Activated T-helper 1 cell treated with anti-CD3 and anti-CD28 coated beads, Interleukin-12 subunit alpha, Interleukin-12 subunit beta, Interleukin-2, Interleukin-4 antibody, amounts not matched to agents 30 ng/mL and 10 ng/mL and 1 ng/mL, durations not matched to agents 14 hours and 24 hours and 36 hours (primary cell): ENCODE measurements at regions not wholly inside any gene's neighbourhood (a gene's known extent, or its start where the extent isn't known, plus 50 kb on each side); places are given as distances from the start of the nearest gene placed in this dataset.
A peak's percentile ranks its signal among the peaks of the same experiment; 100 is the strongest.

Experiments used
- DNase-seq: peaks from one replicate; pipeline ENCODE4 v3.0.0; 2021; ENCODE audit warnings: low spot score
- H3K27ac Mint-ChIP-seq: one replicate; pipeline ENCODE4 v1.8.0; 2021; ENCODE audit warnings: mild to moderate bottlenecking, mixed read lengths
- H3K27me3 Mint-ChIP-seq: one replicate; pipeline ENCODE4 v1.8.0; 2022; ENCODE audit warnings: mild to moderate bottlenecking, moderate library complexity, mixed read lengths; ENCODE audit not compliant: insufficient read depth
- H3K36me3 Mint-ChIP-seq: one replicate; pipeline ENCODE4 v1.8.0; 2021; ENCODE audit warnings: low read depth, mixed read lengths
- H3K4me1 Mint-ChIP-seq: one replicate; pipeline ENCODE4 v1.8.0; 2021; ENCODE audit warnings: low read depth, mixed read lengths
- H3K4me3 Mint-ChIP-seq: one replicate; pipeline ENCODE4 v1.8.0; 2021; ENCODE audit warnings: mild to moderate bottlenecking, moderate library complexity, mixed read lengths
- H3K9me3 Mint-ChIP-seq: one replicate; pipeline ENCODE4 v1.8.0; 2021; ENCODE audit warnings: mixed read lengths
- intact Hi-C: fragments of 100-400 bp; cut with micrococcal nuclease; formaldehyde crosslinking; loops from one replicate; pipeline ENCODE4 v1.15.1; 2024

- no peak overlapping the region for H3K4me3 Mint-ChIP-seq
- DNase-seq: no peak
- H3K9me3 Mint-ChIP-seq: no peaks in the 10 kb centered on the region
- no peaks in the 10 kb centered on the region for H3K36me3 Mint-ChIP-seq
- no peaks in the 10 kb centered on the region for H3K4me1 Mint-ChIP-seq
- H3K27ac Mint-ChIP-seq: no peak overlapping the region
- intact Hi-C loops: no loop called here
- H3K27me3 Mint-ChIP-seq: peaks cover 6% of the 10 kb centered on the region
These were observed 304.1 kb downstream of the MCTP2 start for GRCh38 chr15:94535298-94536048.

GRCh38 chr15:94536549-94536948 is 305.2 kb downstream of the MCTP2 start:
- no peak for DNase-seq
- Mint-ChIP-seq H3K27me3 (peaks cover 6% of the 10 kb centered on the region), H3K9me3 (no peaks in the 10 kb centered on the region), H3K4me1 (no peaks in the 10 kb centered on the region), H3K36me3 (no peaks in the 10 kb centered on the region), H3K4me3 (no peak overlapping the region), H3K27ac (no peak overlapping the region)
- intact Hi-C loops: no loop called here

GRCh38 chr15:94538280-94538679 is 306.9 kb downstream of the MCTP2 start:
- intact Hi-C loops: no loop called here
- Mint-ChIP-seq H3K4me3 (no peak overlapping the region), H3K27ac (no peak overlapping the region), H3K4me1 (no peaks in the 10 kb centered on the region), H3K27me3 (peaks cover 5% of the 10 kb centered on the region), H3K9me3 (no peaks in the 10 kb centered on the region), H3K36me3 (no peaks in the 10 kb centered on the region)
- no peak for DNase-seq

GRCh38 chr15:94542391-94542790 is 311.0 kb downstream of the MCTP2 start:
- DNase-seq: no peak
- Mint-ChIP-seq H3K9me3 (no peaks in the 10 kb centered on the region), H3K4me3 (no peak overlapping the region), H3K27ac (no peak overlapping the region), H3K36me3 (no peaks in the 10 kb centered on the region), H3K27me3 (peaks cover 14% of the 10 kb centered on the region), H3K4me1 (no peaks in the 10 kb centered on the region)
- intact Hi-C loops: no loop called here

DNA sequence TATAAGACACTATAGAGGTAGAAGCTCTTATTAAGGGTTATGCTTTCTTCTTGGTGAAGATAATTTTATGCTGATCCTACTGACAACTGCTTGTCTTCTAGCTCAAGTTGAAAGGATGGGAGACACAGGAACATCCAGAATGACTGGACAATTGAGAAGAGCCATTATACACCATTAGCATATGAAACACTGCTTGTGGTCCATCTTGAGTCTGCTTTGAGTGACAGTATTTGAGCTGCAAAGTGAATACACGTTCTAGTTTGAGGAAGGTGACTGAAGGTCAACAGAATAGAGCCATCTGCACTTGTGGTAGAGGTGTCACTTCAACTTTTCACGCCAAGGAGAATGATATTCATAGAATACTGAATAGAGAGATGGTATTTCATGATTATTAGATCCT is 315.4 kb downstream of the MCTP2 start:
- no peaks in the 10 kb centered on the region for H3K9me3 Mint-ChIP-seq
- no peaks in the 10 kb centered on the region for H3K36me3 Mint-ChIP-seq

GRCh38 chr15:94547711-94548110 is 316.4 kb downstream of the MCTP2 start:
- Mint-ChIP-seq H3K9me3 (no peaks in the 10 kb centered on the region), H3K36me3 (no peaks in the 10 kb centered on the region), H3K4me1 (no peaks in the 10 kb centered on the region), H3K4me3 (no peak overlapping the region), H3K27ac (no peak overlapping the region), H3K27me3 (peaks cover 24% of the 10 kb centered on the region)
- no peak for DNase-seq
- intact Hi-C loops: no loop called here

More for the DNA sequence above, 315.4 kb downstream of the MCTP2 start:
- Mint-ChIP-seq H3K4me3 (no peak overlapping the region), H3K4me1 (no peaks in the 10 kb centered on the region), H3K27ac (no peak overlapping the region), H3K27me3 (peaks cover 22% of the 10 kb centered on the region)
- no peak for DNase-seq
- intact Hi-C loops: no loop called here

GRCh38 chr15:94555841-94556519 is 324.6 kb downstream of the MCTP2 start:
- no peak overlapping the region for H3K27ac Mint-ChIP-seq
- H3K36me3 Mint-ChIP-seq: no peaks in the 10 kb centered on the region
- no peak overlapping the region for H3K4me3 Mint-ChIP-seq
- peaks cover 15% of the 10 kb centered on the region for H3K27me3 Mint-ChIP-seq
- no peak for DNase-seq
- no peaks in the 10 kb centered on the region for H3K9me3 Mint-ChIP-seq
- intact Hi-C loops: no loop called here
- no peaks in the 10 kb centered on the region for H3K4me1 Mint-ChIP-seq

DNA sequence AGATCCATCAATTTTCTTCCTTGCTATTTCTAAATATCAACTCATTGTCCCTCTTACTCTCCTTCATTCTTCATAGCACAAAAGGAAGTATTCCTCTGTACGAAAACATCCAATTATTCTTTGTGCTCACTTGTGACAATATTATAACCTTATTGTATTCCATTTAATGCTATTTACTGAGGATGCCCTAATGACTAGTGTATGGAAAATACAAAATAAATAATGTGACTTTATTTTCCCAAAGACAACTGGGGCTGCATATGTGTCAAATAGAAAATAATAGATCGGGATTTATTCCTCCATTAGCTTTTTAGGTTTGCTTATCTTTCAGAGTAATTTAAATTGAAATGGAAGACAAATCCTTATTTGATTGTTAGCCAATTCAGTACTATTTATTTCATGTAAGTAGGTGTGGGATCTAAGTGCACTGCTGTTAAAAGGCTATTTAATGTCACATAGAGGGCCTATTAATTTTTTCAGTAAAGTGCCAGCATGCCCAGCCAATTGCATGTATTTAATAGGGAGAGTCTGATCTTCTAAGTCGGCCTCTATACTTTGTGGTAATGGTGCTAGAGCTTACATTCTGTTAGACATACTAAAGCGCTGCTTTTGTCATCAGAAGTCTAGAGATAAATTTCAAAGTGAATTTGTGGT is 329.8 kb downstream of the MCTP2 start:
- DNase-seq: no peak
- Mint-ChIP-seq H3K4me3 (no peak overlapping the region), H3K36me3 (no peaks in the 10 kb centered on the region), H3K27ac (no peak overlapping the region), H3K4me1 (no peaks in the 10 kb centered on the region), H3K9me3 (no peaks in the 10 kb centered on the region), H3K27me3 (peaks cover 12% of the 10 kb centered on the region)
- intact Hi-C loops: no loop called here

DNA sequence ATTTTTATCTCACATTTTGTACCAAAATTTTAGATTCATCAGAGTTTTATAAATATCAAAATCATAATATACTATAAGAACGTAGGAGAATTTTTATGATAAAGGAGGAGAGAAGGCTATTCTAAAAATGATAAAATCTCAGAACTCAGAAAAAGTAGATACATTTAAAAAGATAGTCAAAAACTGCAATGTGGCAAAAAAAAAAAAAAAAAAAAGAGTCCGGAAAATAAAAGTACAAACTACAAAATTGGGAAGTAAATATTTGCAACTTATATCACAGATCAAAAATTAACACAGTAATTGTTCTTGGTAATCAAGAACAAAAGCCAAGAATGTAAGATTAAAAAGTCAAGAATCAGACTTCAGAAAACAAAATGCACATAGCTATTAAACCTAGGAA is 332.1 kb downstream of the MCTP2 start:
- intact Hi-C loops: no loop called here
- peaks cover 22% of the 10 kb centered on the region for H3K27me3 Mint-ChIP-seq
- no peak for DNase-seq
- no peaks in the 10 kb centered on the region for H3K4me1 Mint-ChIP-seq
- no peaks in the 10 kb centered on the region for H3K9me3 Mint-ChIP-seq
- H3K36me3 Mint-ChIP-seq: no peaks in the 10 kb centered on the region
- no peak overlapping the region for H3K4me3 Mint-ChIP-seq
- no peak overlapping the region for H3K27ac Mint-ChIP-seq

DNA sequence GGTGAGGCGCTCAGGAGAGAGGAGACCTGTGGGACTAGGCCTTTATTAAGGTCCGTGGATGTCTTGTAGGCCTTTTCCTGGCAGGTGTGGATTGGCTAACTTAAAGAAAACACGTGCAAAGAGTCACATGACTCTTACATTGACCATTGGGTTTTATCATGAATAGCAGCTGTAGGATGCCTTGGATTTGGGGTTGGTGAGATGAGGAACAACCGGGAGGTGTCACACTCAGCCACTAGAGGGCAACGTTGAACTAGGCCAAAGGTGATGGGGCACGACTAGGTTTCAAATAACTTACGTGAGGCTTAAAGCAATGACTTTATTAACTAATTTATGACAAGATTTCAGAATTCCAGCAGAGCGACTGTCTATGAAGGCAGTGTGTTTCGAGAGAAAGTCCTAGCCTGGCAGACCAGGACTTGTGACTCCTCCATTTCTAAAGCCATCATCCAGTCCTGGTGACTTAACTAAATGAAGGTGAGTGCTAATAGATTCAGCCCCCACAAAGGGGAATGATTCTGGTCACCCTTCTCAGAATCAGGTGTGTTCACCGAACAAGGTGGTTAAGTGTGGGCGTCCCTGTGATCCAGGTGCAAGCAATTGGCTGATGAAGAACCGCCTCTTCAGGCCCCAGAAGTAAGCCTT is 345.6 kb downstream of the MCTP2 start:
- Mint-ChIP-seq H3K4me3 (no peak overlapping the region), H3K27ac (no peak overlapping the region), H3K36me3 (no peaks in the 10 kb centered on the region), H3K4me1 (peaks cover 11% of the 10 kb centered on the region), H3K27me3 (peaks cover 57% of the 10 kb centered on the region), H3K9me3 (no peaks in the 10 kb centered on the region)
- peak; percentile 16 for DNase-seq
- intact Hi-C loops: loop anchor here (1.0 kb wide), 1 partner anchor 164 kb away; no protein-coding TSS in a partner anchor

GRCh38 chr15:94579286-94579685 is 347.9 kb downstream of the MCTP2 start:
- H3K4me1 Mint-ChIP-seq: peaks cover 34% of the 10 kb centered on the region
- no peaks in the 10 kb centered on the region for H3K36me3 Mint-ChIP-seq
- no peaks in the 10 kb centered on the region for H3K9me3 Mint-ChIP-seq
- H3K27ac Mint-ChIP-seq: no peak overlapping the region
- H3K27me3 Mint-ChIP-seq: peaks cover 67% of the 10 kb centered on the region
- intact Hi-C loops: no loop called here
- no peak overlapping the region for H3K4me3 Mint-ChIP-seq
- no peak for DNase-seq

- H3K27me3 Mint-ChIP-seq: peaks cover 64% of the 10 kb centered on the region
- no peak overlapping the region for H3K27ac Mint-ChIP-seq
- H3K9me3 Mint-ChIP-seq: no peaks in the 10 kb centered on the region
- H3K4me3 Mint-ChIP-seq: no peak overlapping the region
- DNase-seq: no peak
- peaks cover 44% of the 10 kb centered on the region for H3K4me1 Mint-ChIP-seq
- intact Hi-C loops: loop anchor here (5.0 to 10.0 kb wide), 4 partner anchors 437 to 1777 kb away; no protein-coding TSS in a partner anchor
- H3K36me3 Mint-ChIP-seq: no peaks in the 10 kb centered on the region
These were observed 349.0 kb downstream of the MCTP2 start for GRCh38 chr15:94580211-94580885.
